Glomerular visceral epithelial cell (primary cell): ENCODE measurements at regions not wholly inside any gene's neighbourhood (a gene's known extent, or its start where the extent isn't known, plus 50 kb on each side); places are given as distances from the start of the nearest gene placed in this dataset.

Experiments used
- DNase-seq: peaks from one replicate; pipeline ENCODE4 v3.0.0-alpha.2; 2016; ENCODE audit errors: extremely low spot score

- DNase-seq: no peak
These were observed 232.5 kb upstream of the TBL1XR1 start for GRCh38 chr3:177429771-177430170.

GRCh38 chr3:177430653-177431052, 233.4 kb upstream of the TBL1XR1 start:
- DNase-seq: no peak

- DNase-seq: no peak
These were observed 234.4 kb upstream of the TBL1XR1 start for GRCh38 chr3:177431525-177432176.

- no peak for DNase-seq
These were observed 238.0 kb upstream of the TBL1XR1 start for GRCh38 chr3:177435301-177435700.

GRCh38 chr3:177437513-177438337, 240.4 kb upstream of the TBL1XR1 start:
- DNase-seq: no peak

GRCh38 chr3:177438596-177439220, 241.4 kb upstream of the TBL1XR1 start:
- DNase-seq: no peak

GRCh38 chr3:177439694-177440269, 242.5 kb upstream of the TBL1XR1 start:
- DNase-seq: no peak

GRCh38 chr3:177440456-177441104, 243.3 kb upstream of the TBL1XR1 start:
- no peak for DNase-seq

GRCh38 chr3:177441276-177441812, 244.1 kb upstream of the TBL1XR1 start:
- no peak for DNase-seq

GRCh38 chr3:177441813-177442646, 244.7 kb upstream of the TBL1XR1 start:
- no peak for DNase-seq

GRCh38 chr3:177443469-177443868, 246.2 kb upstream of the TBL1XR1 start:
- DNase-seq: peak; percentile 48

- no peak for DNase-seq
These were observed 247.4 kb upstream of the TBL1XR1 start for GRCh38 chr3:177444696-177445095.

GRCh38 chr3:177445549-177445948, 248.3 kb upstream of the TBL1XR1 start:
- DNase-seq: no peak

GRCh38 chr3:177446165-177446601, 248.9 kb upstream of the TBL1XR1 start:
- no peak for DNase-seq

GRCh38 chr3:177447938-177448337, 250.7 kb upstream of the TBL1XR1 start:
- peak; percentile 48 for DNase-seq

GRCh38 chr3:177448987-177449359, 251.7 kb upstream of the TBL1XR1 start:
- DNase-seq: no peak

GRCh38 chr3:177449360-177450006, 252.2 kb upstream of the TBL1XR1 start:
- peak; percentile 88 for DNase-seq

- no peak for DNase-seq
These were observed 254.0 kb upstream of the TBL1XR1 start for GRCh38 chr3:177451301-177451750.

GRCh38 chr3:177451864-177452830, 254.9 kb upstream of the TBL1XR1 start:
- peak; percentile 77 for DNase-seq
